IMR-90 (cell line): ENCODE measurements at regions not wholly inside any gene's neighbourhood (a gene's known extent, or its start where the extent isn't known, plus 50 kb on each side); places are given as distances from the start of the nearest gene placed in this dataset.

Experiments
- MAZ ChIP-seq: IDR thresholded peaks from 2 replicates; pipeline ENCODE4 v1.6.1; 2012; ENCODE audit warnings: low read depth, mild to moderate bottlenecking, low read length, improper control_type of control experiment, moderate library complexity, borderline replicate concordance
- POLR2A ChIP-seq: IDR thresholded peaks from 2 replicates; pipeline ENCODE4 v1.6.1; 2012; ENCODE audit warnings: mild to moderate bottlenecking, low read depth, low read length
- TF ChIP-seq, protein P1 (sequence below): conservative IDR thresholded peaks from 2 replicates; pipeline ENCODE4 v1.5.1; 2012; ENCODE audit warnings: mild to moderate bottlenecking, low read depth, low read length, improper control_type of control experiment
- TF ChIP-seq, protein P2 (sequence below): fragments of 150-350 bp; IDR thresholded peaks from 2 replicates; pipeline ENCODE4 v1.6.1; 2017; ENCODE audit warnings: mild to moderate bottlenecking, antibody characterized with exemption, low read length, low read depth

DNA sequence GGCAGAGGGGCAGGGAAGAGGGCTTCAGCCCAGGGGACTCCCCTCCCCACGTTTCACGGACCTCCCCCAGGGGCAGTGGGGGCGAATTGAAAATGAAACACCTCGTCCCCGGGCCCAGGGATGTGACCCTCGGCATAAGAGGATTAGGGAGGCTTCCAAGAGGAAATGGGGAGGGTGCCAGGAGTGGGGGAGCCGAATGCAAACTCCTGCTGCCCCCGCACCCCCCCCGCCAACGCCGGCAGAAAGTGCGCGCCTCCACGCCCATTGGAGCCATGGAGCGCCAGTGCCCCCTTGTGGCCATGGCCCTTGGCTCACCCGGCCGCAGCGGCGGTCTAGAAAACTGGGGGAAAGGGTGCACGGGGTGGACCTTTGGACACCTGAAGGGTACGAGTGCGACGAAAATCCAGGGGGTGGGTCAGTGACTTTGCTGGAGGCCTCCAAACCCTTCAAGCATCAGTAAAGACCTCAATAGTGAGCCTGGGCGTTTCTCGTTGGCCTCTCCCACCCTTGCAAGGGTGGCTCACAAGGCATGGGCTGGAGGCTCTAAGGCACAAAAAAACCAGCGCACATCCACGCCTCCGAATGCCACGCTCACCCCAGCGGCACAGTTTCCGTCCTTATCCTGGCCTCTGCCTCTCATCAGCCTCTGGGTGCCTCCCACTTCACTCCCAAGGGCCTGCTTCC lies 120.8 kb upstream of the PJA1 start:
- TF ChIP-seq, protein P1, sequence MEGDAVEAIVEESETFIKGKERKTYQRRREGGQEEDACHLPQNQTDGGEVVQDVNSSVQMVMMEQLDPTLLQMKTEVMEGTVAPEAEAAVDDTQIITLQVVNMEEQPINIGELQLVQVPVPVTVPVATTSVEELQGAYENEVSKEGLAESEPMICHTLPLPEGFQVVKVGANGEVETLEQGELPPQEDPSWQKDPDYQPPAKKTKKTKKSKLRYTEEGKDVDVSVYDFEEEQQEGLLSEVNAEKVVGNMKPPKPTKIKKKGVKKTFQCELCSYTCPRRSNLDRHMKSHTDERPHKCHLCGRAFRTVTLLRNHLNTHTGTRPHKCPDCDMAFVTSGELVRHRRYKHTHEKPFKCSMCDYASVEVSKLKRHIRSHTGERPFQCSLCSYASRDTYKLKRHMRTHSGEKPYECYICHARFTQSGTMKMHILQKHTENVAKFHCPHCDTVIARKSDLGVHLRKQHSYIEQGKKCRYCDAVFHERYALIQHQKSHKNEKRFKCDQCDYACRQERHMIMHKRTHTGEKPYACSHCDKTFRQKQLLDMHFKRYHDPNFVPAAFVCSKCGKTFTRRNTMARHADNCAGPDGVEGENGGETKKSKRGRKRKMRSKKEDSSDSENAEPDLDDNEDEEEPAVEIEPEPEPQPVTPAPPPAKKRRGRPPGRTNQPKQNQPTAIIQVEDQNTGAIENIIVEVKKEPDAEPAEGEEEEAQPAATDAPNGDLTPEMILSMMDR: peak; percentile 73
- TF ChIP-seq POLR2A (no peak), MAZ (no peak)
- TF ChIP-seq, protein P2, sequence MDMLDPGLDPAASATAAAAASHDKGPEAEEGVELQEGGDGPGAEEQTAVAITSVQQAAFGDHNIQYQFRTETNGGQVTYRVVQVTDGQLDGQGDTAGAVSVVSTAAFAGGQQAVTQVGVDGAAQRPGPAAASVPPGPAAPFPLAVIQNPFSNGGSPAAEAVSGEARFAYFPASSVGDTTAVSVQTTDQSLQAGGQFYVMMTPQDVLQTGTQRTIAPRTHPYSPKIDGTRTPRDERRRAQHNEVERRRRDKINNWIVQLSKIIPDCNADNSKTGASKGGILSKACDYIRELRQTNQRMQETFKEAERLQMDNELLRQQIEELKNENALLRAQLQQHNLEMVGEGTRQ: no peak
